RWPE2 (cell line): ENCODE measurements at regions not wholly inside any gene's neighbourhood (a gene's known extent, or its start where the extent isn't known, plus 50 kb on each side); places are given as distances from the start of the nearest gene placed in this dataset.
"Not testable (repeated sequence)": the region's sequence is repeated elsewhere in the genome, so short reads cannot be mapped to it uniquely, and the experiment has no call there.

Source experiments
- ATAC-seq: fragments of 200-7000 bp; cut with Tn5 transposase; 3 replicates; pipeline ENCODE4 v1.9.1; 2021; ENCODE audit warnings: low read depth
- DNase-seq: peaks from one replicate; pipeline ENCODE4 v3.0.0-alpha.2; 2020; ENCODE audit warnings: low spot score
- H3K27ac ChIP-seq: fragments of 450-650 bp; 2 replicates; pipeline ENCODE4 v1.5.1; 2017; ENCODE audit warnings: mild to moderate bottlenecking; ENCODE audit not compliant: poor library complexity, severe bottlenecking
- H3K27me3 ChIP-seq: fragments of 250-450 bp; sonication (Bioruptor Pico); 2 replicates; pipeline ENCODE4 v1.5.1; 2021; ENCODE audit warnings: mild to moderate bottlenecking, moderate library complexity; ENCODE audit not compliant: insufficient read depth, poor library complexity, severe bottlenecking
- H3K36me3 ChIP-seq: fragments of 250-450 bp; sonication (Bioruptor Pico); 2 replicates; pipeline ENCODE4 v1.5.1; 2020; ENCODE audit warnings: low read depth, mild to moderate bottlenecking, moderate library complexity
- H3K4me1 ChIP-seq: fragments of 250-450 bp; sonication (Bioruptor Pico); 2 replicates; pipeline ENCODE4 v1.5.1; 2021; ENCODE audit warnings: mild to moderate bottlenecking, moderate library complexity; ENCODE audit not compliant: insufficient read depth, poor library complexity, severe bottlenecking
- H3K4me3 ChIP-seq: fragments of 250-450 bp; sonication (Bioruptor Pico); 2 replicates; pipeline ENCODE4 v1.5.1; 2021; ENCODE audit warnings: mild to moderate bottlenecking, moderate library complexity; ENCODE audit not compliant: severe bottlenecking
- H3K9me3 ChIP-seq: fragments of 250-450 bp; sonication (Bioruptor Pico); 2 replicates; pipeline ENCODE4 v1.5.1; 2021; ENCODE audit warnings: mild to moderate bottlenecking, moderate library complexity; ENCODE audit not compliant: severe bottlenecking
- CTCF ChIP-seq: fragments of 450-650 bp; IDR thresholded peaks from one replicate; pipeline ENCODE4 v1.5.1; 2017; ENCODE audit warnings: mild to moderate bottlenecking, moderate library complexity; ENCODE audit not compliant: poor library complexity, severe bottlenecking

GRCh38 chr2:38454081-38454480 lies 77.0 kb upstream of the ATL2 start:
- no peak for TF ChIP-seq CTCF
- H3K4me1 ChIP-seq = no peaks in the 10 kb centered on the region
- H3K9me3 ChIP-seq = no peaks in the 10 kb centered on the region
- no peak for DNase-seq
- no peak overlapping the region for H3K4me3 ChIP-seq
- peak; percentile 55; the same call in 2 of the 3 replicates for ATAC-seq
- no peaks in the 10 kb centered on the region for H3K27me3 ChIP-seq
- H3K27ac ChIP-seq = no peak overlapping the region
- H3K36me3 ChIP-seq = no peaks in the 10 kb centered on the region

DNA sequence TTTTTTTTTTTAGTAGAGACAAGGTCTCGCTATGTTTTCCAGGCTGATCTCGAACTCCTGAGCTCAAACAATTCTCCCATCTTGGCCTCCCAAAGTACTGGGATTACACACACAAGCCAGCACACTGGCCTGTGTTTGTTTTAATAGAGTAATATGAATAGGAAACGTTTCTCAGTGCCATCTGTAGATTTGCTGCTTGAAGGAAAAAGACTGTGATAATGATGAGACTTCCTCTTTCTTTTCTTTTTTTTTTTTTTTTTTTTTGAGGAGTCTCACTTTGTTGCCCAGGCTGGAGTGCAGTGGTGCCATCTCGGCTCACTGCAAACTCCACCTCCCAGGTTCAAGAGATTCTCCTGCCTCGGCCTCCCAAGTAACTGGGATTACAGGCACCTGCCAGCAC lies 74.7 kb upstream of the ATL2 start:
- DNase-seq, H3K9me3 ChIP-seq, H3K4me3 ChIP-seq, H3K36me3 ChIP-seq, H3K27me3 ChIP-seq, H3K4me1 ChIP-seq, H3K27ac ChIP-seq, ATAC-seq: not testable (repeated sequence)

DNA sequence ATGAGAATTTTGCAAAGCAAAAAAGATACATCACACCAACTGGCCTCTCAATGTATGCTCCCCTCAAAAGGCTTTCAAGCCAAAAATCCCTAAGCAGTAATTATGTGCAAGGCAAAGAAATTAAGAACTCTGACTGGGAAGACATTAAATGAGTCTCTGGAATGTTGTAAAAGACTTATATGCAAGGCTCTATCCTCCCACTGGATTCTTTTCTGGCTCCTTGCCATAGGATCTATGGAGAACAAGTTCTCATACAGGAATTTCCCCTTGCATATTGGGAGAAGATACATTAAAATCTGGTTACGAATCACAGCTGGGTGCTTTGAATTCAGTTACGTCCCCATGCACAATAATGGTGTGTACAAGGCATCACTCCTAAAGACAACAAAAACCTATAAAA lies 73.4 kb upstream of the ATL2 start:
- H3K4me3 ChIP-seq = no peak overlapping the region
- H3K27me3 ChIP-seq = no peaks in the 10 kb centered on the region
- H3K27ac ChIP-seq = no peak overlapping the region
- no peaks in the 10 kb centered on the region for H3K9me3 ChIP-seq
- no peaks in the 10 kb centered on the region for H3K36me3 ChIP-seq
- ATAC-seq = no peak
- TF ChIP-seq CTCF = no peak
- DNase-seq = no peak
- peaks cover 4% of the 10 kb centered on the region for H3K4me1 ChIP-seq

DNA sequence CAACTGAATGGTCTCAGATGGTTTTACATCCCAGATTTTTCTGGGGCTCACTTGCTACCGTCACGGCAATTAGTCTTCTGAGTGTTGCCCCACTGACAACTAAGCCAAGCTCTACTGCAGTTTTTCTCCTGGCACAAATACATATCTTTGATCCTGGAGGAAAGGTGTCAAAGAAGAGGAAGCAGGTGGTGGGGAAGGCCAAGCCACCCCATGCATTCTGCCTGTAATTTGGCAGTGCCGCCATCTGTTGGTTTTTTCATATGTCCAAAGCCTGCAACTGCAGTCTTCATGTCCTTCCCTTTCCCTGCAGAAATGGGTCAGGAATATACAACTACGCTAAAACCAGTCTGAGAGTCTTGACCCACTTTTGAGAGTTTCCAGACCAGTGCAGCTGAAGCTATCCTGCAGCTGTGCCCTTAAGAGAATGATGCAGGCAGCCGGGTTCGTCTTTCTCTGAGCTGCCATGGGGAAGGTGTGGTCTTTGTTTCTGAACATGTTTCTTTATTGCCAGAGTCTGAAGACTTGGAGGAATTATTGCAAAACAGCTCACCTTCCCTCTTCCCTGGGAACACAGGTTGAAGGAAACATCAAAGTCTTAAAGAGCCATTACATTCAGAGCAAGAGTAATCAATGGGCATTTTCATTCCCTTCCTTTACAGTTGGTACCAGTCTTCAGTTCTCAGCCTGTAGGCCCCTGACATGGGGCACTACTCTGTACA lies 71.8 kb upstream of the ATL2 start:
- Histone ChIP-seq H3K27me3 (no peaks in the 10 kb centered on the region), H3K36me3 (no peaks in the 10 kb centered on the region), H3K27ac (no peak overlapping the region), H3K4me1 (peaks cover 9% of the 10 kb centered on the region), H3K9me3 (no peaks in the 10 kb centered on the region), H3K4me3 (no peak overlapping the region)
- TF ChIP-seq CTCF = no peak
- no peak for DNase-seq
- no peak for ATAC-seq

DNA sequence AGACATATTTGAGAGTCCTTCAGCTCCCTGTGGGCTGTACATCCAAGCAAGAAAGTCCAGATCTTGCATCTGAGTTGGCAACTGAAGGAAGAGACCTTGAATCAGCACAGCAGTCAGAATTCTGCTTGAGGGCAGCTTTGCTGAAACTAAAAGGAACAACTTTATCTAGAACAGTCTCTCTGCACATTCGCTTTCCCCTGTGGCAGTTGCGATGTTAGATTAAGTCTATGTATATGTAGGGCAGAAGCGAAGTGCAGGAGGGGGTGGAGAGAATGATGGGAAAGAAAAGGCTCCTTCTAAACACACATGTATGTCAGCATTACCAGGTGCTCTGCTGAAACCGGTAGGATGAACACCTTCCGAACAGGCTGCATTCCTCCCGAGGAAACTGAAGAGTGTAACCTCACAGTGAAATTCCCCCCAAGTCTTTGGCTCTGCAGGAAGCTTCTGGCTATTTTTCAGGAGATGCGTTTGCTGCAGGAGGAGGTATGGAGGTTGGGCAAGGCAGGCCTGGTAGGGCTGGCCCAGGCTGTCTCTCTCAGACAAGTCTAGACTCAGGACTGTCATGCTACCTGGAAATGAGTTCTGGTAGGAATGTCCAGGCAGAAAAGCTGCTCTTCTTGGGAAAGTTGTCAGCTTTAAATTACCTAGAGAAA lies 70.0 kb upstream of the ATL2 start:
- Histone ChIP-seq H3K9me3 (no peaks in the 10 kb centered on the region), H3K36me3 (no peaks in the 10 kb centered on the region), H3K4me1 (peaks cover 25% of the 10 kb centered on the region), H3K4me3 (no peak overlapping the region), H3K27me3 (no peaks in the 10 kb centered on the region), H3K27ac (peak overlapping the region; percentile 16)
- DNase-seq (no peak), ATAC-seq (peak; percentile 80)
- no peak for TF ChIP-seq CTCF
